ENCODE measurements at regions not wholly inside any gene's neighbourhood (a gene's known extent, or its start where the extent isn't known, plus 50 kb on each side); places are given as distances from the start of the nearest gene placed in this dataset.

GRCh38 chrX:94751611-94752010, 1077.6 kb downstream of the FAM133A start:
- no peak for DNase-seq (ENCODE audit: low read depth)
- TF ChIP-seq, protein P1, sequence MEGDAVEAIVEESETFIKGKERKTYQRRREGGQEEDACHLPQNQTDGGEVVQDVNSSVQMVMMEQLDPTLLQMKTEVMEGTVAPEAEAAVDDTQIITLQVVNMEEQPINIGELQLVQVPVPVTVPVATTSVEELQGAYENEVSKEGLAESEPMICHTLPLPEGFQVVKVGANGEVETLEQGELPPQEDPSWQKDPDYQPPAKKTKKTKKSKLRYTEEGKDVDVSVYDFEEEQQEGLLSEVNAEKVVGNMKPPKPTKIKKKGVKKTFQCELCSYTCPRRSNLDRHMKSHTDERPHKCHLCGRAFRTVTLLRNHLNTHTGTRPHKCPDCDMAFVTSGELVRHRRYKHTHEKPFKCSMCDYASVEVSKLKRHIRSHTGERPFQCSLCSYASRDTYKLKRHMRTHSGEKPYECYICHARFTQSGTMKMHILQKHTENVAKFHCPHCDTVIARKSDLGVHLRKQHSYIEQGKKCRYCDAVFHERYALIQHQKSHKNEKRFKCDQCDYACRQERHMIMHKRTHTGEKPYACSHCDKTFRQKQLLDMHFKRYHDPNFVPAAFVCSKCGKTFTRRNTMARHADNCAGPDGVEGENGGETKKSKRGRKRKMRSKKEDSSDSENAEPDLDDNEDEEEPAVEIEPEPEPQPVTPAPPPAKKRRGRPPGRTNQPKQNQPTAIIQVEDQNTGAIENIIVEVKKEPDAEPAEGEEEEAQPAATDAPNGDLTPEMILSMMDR (conservative IDR thresholded peaks at IDR 0.05; ENCODE audit: low read depth, low read length) = no peak
- no peak overlapping the region for H3K4me3 ChIP-seq (ENCODE audit: low read depth, low read length)

- no peak for DNase-seq (ENCODE audit: low read depth)
- no peak overlapping the region for H3K4me3 ChIP-seq (ENCODE audit: low read depth, low read length)
- TF ChIP-seq, protein P1 (conservative IDR thresholded peaks at IDR 0.05; ENCODE audit: low read depth, low read length) = no peak
Observed at GRCh38 chrX:94752434-94753169, 1078.6 kb downstream of the FAM133A start.

DNA sequence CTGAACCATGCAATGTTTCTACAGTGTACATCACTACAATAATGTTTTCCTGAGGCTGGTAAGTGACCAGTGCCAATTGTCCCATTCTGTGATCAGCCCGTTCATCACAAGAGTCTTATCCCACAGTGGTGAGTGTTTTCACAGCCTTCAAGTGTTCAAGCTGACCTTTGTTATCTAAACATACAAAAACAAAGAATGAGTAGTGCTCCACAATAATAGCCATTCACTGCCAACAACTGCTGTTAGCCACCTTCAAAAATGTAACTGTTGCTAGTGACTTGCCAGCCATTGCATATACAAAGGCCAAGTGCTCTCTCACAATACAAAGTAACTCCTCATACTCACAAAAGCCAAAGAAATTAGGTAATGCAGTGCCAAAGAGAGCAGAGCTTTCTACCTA, 1084.1 kb downstream of the FAM133A start:
- TF ChIP-seq, protein P1 (conservative IDR thresholded peaks at IDR 0.05; ENCODE audit: low read depth, low read length) = no peak
- H3K4me3 ChIP-seq (ENCODE audit: low read depth, low read length) = no peak overlapping the region
- DNase-seq (ENCODE audit: low read depth) = no peak

GRCh38 chrX:94775640-94776039, 1101.6 kb downstream of the FAM133A start:
- H3K4me3 ChIP-seq (ENCODE audit: low read depth, low read length) = no peak overlapping the region
- DNase-seq (ENCODE audit: low read depth) = no peak
- TF ChIP-seq, protein P1 (conservative IDR thresholded peaks at IDR 0.05; ENCODE audit: low read depth, low read length) = no peak

DNA sequence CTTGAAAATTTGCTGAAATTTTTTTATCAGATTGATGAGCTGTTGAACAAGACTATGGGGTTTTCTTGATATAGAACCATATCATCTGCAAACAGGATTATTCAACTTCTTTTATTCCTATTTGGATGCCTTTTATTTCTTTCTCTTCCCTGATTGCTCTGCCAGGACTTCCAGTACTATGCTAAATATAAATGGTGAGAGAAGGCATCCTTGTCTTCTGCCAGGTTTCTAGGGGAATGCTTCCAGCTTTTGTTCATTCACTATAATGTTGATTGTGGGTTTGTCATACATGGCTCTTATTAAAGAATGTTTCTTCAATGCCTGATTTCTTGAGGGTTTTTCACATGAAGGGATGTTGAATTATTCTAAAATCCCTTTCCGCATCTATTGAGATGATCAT, 1139.5 kb downstream of the FAM133A start:
- TF ChIP-seq, protein P1 (conservative IDR thresholded peaks at IDR 0.05; ENCODE audit: low read depth, low read length) = no peak
- no peak for DNase-seq (ENCODE audit: low read depth)
- H3K4me3 ChIP-seq (ENCODE audit: low read depth, low read length) = no peak overlapping the region

DNA sequence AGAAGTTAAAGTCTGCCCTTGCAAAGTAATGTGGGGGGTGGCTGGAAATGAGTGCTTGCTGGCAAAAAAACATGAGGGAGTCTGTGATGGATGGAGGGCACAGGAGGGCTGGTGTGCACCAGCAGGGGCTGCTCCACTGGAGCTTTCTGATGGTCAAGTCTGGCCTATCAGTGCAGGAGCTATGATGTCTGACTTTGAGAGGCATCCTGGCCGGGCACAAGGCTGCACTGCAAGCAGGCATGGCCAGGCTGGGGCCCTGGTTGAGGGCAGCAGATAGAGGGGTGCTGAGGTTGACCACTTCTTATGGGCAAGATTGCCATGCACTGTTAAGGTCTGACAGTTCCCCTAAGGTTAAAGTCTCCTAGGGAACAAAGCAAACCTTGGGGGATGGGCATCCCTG, 1140.2 kb downstream of the FAM133A start:
- DNase-seq (ENCODE audit: low read depth) = no peak
- TF ChIP-seq, protein P1 (conservative IDR thresholded peaks at IDR 0.05; ENCODE audit: low read depth, low read length) = no peak
- no peak overlapping the region for H3K4me3 ChIP-seq (ENCODE audit: low read depth, low read length)

DNA sequence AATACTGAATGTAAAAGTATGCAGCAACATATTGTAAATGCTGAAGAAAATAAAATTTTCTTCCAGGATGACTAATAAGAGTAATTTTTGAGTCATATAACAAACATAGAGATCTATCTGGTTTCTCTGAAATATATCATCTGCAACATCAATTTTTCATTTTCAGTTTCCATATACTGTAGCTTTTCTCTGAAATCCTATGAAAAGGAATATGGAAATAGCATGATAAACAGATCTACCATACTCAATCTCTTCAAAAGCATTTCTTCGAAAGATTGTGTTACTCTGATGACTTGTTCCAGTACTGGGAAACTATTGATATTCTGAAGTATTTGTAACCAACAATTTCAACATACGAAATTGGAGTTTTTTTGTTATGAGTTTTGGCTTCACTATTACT, 1156.7 kb downstream of the FAM133A start:
- TF ChIP-seq, protein P1 (conservative IDR thresholded peaks at IDR 0.05; ENCODE audit: low read depth, low read length) = no peak
- H3K4me3 ChIP-seq (ENCODE audit: low read depth, low read length) = no peak overlapping the region
- no peak for DNase-seq (ENCODE audit: low read depth)

Measured in epithelial cell of proximal tubule (primary cell).